ENCODE measurements at regions not wholly inside any gene's neighbourhood (a gene's known extent, or its start where the extent isn't known, plus 50 kb on each side); places are given as distances from the start of the nearest gene placed in this dataset.
"Not testable (repeated sequence)": the region's sequence is repeated elsewhere in the genome, so short reads cannot be mapped to it uniquely, and the experiment has no call there.

GRCh38 chr1:761791-762190 lies 75.3 kb upstream of the OR4F16 start:
- H2BK15ac ChIP-seq (ENCODE audit: low read depth, low read length); H3K4me1 ChIP-seq (ENCODE audit: control insufficient read depth, insufficient read depth, low read length); H3K18ac ChIP-seq (ENCODE audit: low read depth, low read length); POLR2A ChIA-PET (ENCODE audit: unreplicated experiment); H2BK120ac ChIP-seq (ENCODE audit: low read depth, low read length); H2AK5ac ChIP-seq (ENCODE audit: low read depth, low read length); H2BK5ac ChIP-seq (ENCODE audit: low read depth, low read length, poor library complexity, severe bottlenecking); dilution Hi-C loops (cut with HindIII; ENCODE audit: low sequenced_read_pairs, unreplicated experiment); intact Hi-C loops (cut with micrococcal nuclease); H3K27me3 ChIP-seq (ENCODE audit: control insufficient read depth, insufficient read depth, low read length); H3K56ac ChIP-seq (ENCODE audit: extremely low read depth, insufficient read depth, low read length); H3K9me3 ChIP-seq (ENCODE audit: control insufficient read depth, insufficient read depth, low read length); H2BK20ac ChIP-seq (ENCODE audit: low read depth, low read length); H2AFZ ChIP-seq (replicated peaks; ENCODE audit: low read length, poor library complexity); H3K4ac ChIP-seq (ENCODE audit: low read depth, low read length); in situ Hi-C loops (cut with MboI; ENCODE audit: low sequenced_read_pairs); ATAC-seq (ENCODE audit: low read depth); BruUV-seq (replicated peaks); H4K5ac ChIP-seq (ENCODE audit: low read depth, low read length); H3K9me1 ChIP-seq (ENCODE audit: insufficient read depth, low read length); H3K4me2 ChIP-seq (ENCODE audit: low read depth, low read length); H3K23ac ChIP-seq (ENCODE audit: low read depth, low read length); H4K8ac ChIP-seq (ENCODE audit: low read depth in 2 of 2, low read length in 2 of 2); H3K9ac ChIP-seq (ENCODE audit: low read depth, low read length); H2AK9ac ChIP-seq (replicated peaks; ENCODE audit: low read depth, low read length, poor library complexity); H3K4me3 ChIP-seq (ENCODE audit: insufficient read depth, low read depth, low read length); CTCF ChIA-PET; H3K14ac ChIP-seq (replicated peaks; ENCODE audit: low read depth, low read length); H3K27ac ChIP-seq (ENCODE audit: insufficient read depth, low read length); H3K36me3 ChIP-seq (ENCODE audit: control insufficient read depth, insufficient read depth, low read length); DNase-seq; H3K79me1 ChIP-seq (ENCODE audit: low read depth in 1 of 2, low read length in 2 of 2); H4K91ac ChIP-seq (ENCODE audit: insufficient read depth, low read depth, low read length); H4K20me1 ChIP-seq (ENCODE audit: insufficient read depth, low read length): not testable (repeated sequence)
- WGBS, 2 experiments (ENCODE audit: extremely low coverage in 2 of 2, insufficient read length in 1 of 2) = no CpG with 5 or more reads among the region's 2 CpGs

GRCh38 chr1:771449-771848 lies 85.0 kb upstream of the OR4F16 start:
- DNase-seq; H3K18ac ChIP-seq (ENCODE audit: low read depth, low read length); H3K56ac ChIP-seq (ENCODE audit: extremely low read depth, insufficient read depth, low read length); H3K14ac ChIP-seq (replicated peaks; ENCODE audit: low read depth, low read length); H2BK5ac ChIP-seq (ENCODE audit: low read depth, low read length, poor library complexity, severe bottlenecking); H3K27me3 ChIP-seq (ENCODE audit: control insufficient read depth, insufficient read depth, low read length); H3K4me3 ChIP-seq (ENCODE audit: insufficient read depth, low read depth, low read length); BruUV-seq (replicated peaks); intact Hi-C loops (cut with micrococcal nuclease); H3K9ac ChIP-seq (ENCODE audit: low read depth, low read length); H2BK20ac ChIP-seq (ENCODE audit: low read depth, low read length); H4K20me1 ChIP-seq (ENCODE audit: insufficient read depth, low read length); CTCF ChIA-PET; POLR2A ChIA-PET (ENCODE audit: unreplicated experiment); H4K5ac ChIP-seq (ENCODE audit: low read depth, low read length); H3K4ac ChIP-seq (ENCODE audit: low read depth, low read length); ATAC-seq (ENCODE audit: low read depth); H3K27ac ChIP-seq (ENCODE audit: insufficient read depth, low read length); H3K23ac ChIP-seq (ENCODE audit: low read depth, low read length); H4K91ac ChIP-seq (ENCODE audit: insufficient read depth, low read depth, low read length); H3K4me2 ChIP-seq (ENCODE audit: low read depth, low read length); H4K8ac ChIP-seq (ENCODE audit: low read depth in 2 of 2, low read length in 2 of 2); H2AFZ ChIP-seq (replicated peaks; ENCODE audit: low read length, poor library complexity); H2AK5ac ChIP-seq (ENCODE audit: low read depth, low read length); H3K9me1 ChIP-seq (ENCODE audit: insufficient read depth, low read length); H3K9me3 ChIP-seq (ENCODE audit: control insufficient read depth, insufficient read depth, low read length); H3K4me1 ChIP-seq (ENCODE audit: control insufficient read depth, insufficient read depth, low read length); H2AK9ac ChIP-seq (replicated peaks; ENCODE audit: low read depth, low read length, poor library complexity); H2BK15ac ChIP-seq (ENCODE audit: low read depth, low read length); in situ Hi-C loops (cut with MboI; ENCODE audit: low sequenced_read_pairs); H3K79me1 ChIP-seq (ENCODE audit: low read depth in 1 of 2, low read length in 2 of 2); dilution Hi-C loops (cut with HindIII; ENCODE audit: low sequenced_read_pairs, unreplicated experiment); H3K36me3 ChIP-seq (ENCODE audit: control insufficient read depth, insufficient read depth, low read length); H2BK120ac ChIP-seq (ENCODE audit: low read depth, low read length): not testable (repeated sequence)
- no CpG with 5 or more reads among the region's 8 CpGs for WGBS, 2 experiments (ENCODE audit: extremely low coverage in 2 of 2, insufficient read length in 1 of 2)
